ENCODE measurements at regions not wholly inside any gene's neighbourhood (a gene's known extent, or its start where the extent isn't known, plus 50 kb on each side); places are given as distances from the start of the nearest gene placed in this dataset.

DNA sequence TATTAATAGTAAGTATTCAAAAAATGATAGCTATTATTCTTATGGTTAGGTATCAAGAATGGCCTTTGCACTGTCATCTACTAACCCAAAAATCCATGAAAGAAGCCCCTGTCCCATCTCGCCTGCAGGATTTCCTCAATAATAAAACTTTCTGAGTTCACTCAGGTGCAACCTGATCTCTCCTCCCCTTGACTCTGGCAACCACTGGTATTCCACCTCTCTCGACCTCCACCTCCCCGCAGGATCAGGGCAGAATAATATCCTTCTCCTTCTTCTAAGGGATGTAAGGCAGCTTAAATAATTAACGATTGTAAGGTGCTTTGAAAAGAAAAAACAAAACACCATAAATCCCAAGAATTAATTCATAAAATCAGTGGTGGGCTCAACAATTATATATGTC lies 359.3 kb downstream of the PLPP3 start:
- TF ChIP-seq CEBPB (IDR thresholded peaks at IDR 0.05): no peak
- TF ChIP-seq EGR1 (IDR thresholded peaks at IDR 0.05): no peak
- TF ChIP-seq TCF12 (IDR thresholded peaks at IDR 0.05; ENCODE audit: low read depth): no peak
- TF ChIP-seq ZBTB7A (IDR thresholded peaks at IDR 0.05; ENCODE audit: low read depth): no peak
- TF ChIP-seq TEAD4 (IDR thresholded peaks at IDR 0.05): no peak
- TF ChIP-seq TAF1 (IDR thresholded peaks at IDR 0.05; ENCODE audit: low read depth): no peak

GRCh38 chr1:56218023-56218422 lies 361.3 kb downstream of the PLPP3 start:
- TF ChIP-seq EP300 (IDR thresholded peaks at IDR 0.05; ENCODE audit: borderline replicate concordance) (no peak), RAD21 (IDR thresholded peaks at IDR 0.05; ENCODE audit: low read depth) (no peak), TEAD4 (IDR thresholded peaks at IDR 0.05) (no peak), TCF12 (IDR thresholded peaks at IDR 0.05; ENCODE audit: low read depth) (no peak)

- no peak for TF ChIP-seq REST (IDR thresholded peaks at IDR 0.05; ENCODE audit: low read depth)
- TF ChIP-seq MAX (IDR thresholded peaks at IDR 0.05): no peak
- TF ChIP-seq FOXM1 (IDR thresholded peaks at IDR 0.05; ENCODE audit: borderline replicate concordance, low read depth): no peak
- no peak for TF ChIP-seq TEAD4 (IDR thresholded peaks at IDR 0.05)
- no peak for TF ChIP-seq CEBPB (IDR thresholded peaks at IDR 0.05)
- TF ChIP-seq TAF1 (IDR thresholded peaks at IDR 0.05; ENCODE audit: low read depth): no peak
These were observed 363.1 kb downstream of the PLPP3 start for GRCh38 chr1:56216218-56216617.

DNA sequence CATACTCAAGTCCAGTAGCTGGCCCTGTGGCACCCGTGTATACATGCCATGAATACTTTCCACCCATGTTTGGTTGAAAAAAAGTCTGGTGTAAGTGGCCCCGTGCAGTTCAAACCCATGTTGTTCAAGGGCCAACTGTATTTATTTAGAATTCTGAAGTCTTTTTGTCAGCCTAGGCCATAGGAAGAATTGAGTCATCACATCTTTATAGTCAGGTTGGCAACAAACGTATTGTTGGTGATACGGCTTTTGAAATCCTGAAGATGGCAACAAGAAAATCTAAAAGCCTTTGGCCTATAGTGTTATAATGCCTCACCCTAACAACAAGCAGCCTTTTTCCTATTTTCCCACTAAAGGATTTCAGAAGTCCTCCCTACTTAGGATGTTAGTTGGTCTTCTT lies 363.6 kb downstream of the PLPP3 start:
- TF ChIP-seq NFIC (IDR thresholded peaks at IDR 0.05) (no peak), FOXM1 (IDR thresholded peaks at IDR 0.05; ENCODE audit: borderline replicate concordance, low read depth) (no peak), TEAD4 (IDR thresholded peaks at IDR 0.05) (no peak), YY1 (IDR thresholded peaks at IDR 0.05; ENCODE audit: low read depth) (no peak), TAF1 (IDR thresholded peaks at IDR 0.05; ENCODE audit: low read depth) (no peak), MAX (IDR thresholded peaks at IDR 0.05) (no peak), EGR1 (IDR thresholded peaks at IDR 0.05) (no peak), ZBTB7A (IDR thresholded peaks at IDR 0.05; ENCODE audit: low read depth) (no peak)
- TF ChIP-seq, protein P1, sequence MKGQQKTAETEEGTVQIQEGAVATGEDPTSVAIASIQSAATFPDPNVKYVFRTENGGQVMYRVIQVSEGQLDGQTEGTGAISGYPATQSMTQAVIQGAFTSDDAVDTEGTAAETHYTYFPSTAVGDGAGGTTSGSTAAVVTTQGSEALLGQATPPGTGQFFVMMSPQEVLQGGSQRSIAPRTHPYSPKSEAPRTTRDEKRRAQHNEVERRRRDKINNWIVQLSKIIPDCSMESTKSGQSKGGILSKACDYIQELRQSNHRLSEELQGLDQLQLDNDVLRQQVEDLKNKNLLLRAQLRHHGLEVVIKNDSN (IDR thresholded peaks at IDR 0.05): no peak

GRCh38 chr1:56215086-56215485 lies 364.3 kb downstream of the PLPP3 start:
- TF ChIP-seq YY1 (IDR thresholded peaks at IDR 0.05; ENCODE audit: low read depth) (no peak), MAX (IDR thresholded peaks at IDR 0.05) (no peak), RAD21 (IDR thresholded peaks at IDR 0.05; ENCODE audit: low read depth) (no peak), CEBPB (IDR thresholded peaks at IDR 0.05) (no peak)

DNA sequence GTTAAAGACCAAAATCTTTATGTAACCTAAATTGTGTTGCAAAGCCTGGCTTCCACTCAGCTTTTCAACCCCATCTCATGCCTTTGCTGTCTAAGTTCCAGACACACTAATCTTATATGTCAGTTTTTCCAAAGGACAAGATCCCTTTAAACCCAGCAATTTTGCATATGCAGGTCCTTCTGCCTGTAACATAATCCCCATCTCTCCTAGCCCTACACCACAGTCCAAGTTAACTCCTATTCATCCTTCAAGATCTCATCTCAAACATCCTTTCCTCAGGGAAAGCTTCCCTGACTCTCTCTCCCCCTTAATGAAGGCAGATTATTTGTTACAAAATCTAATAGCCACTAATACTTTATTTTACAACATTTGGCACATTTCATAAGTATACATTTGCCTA lies 366.3 kb downstream of the PLPP3 start:
- no peak for TF ChIP-seq CREB1 (IDR thresholded peaks at IDR 0.05; ENCODE audit: low read depth)
- TF ChIP-seq RAD21 (IDR thresholded peaks at IDR 0.05; ENCODE audit: low read depth): no peak
- TF ChIP-seq, protein P1 (IDR thresholded peaks at IDR 0.05): no peak

GRCh38 chr1:56212143-56212542 lies 367.2 kb downstream of the PLPP3 start:
- no peak for TF ChIP-seq YY1 (IDR thresholded peaks at IDR 0.05; ENCODE audit: low read depth)
- no peak for TF ChIP-seq REST (IDR thresholded peaks at IDR 0.05; ENCODE audit: low read depth)
- no peak for TF ChIP-seq TAF1 (IDR thresholded peaks at IDR 0.05; ENCODE audit: low read depth)
- no peak for TF ChIP-seq EGR1 (IDR thresholded peaks at IDR 0.05)
- TF ChIP-seq NFIC (IDR thresholded peaks at IDR 0.05): no peak
- TF ChIP-seq MAX (IDR thresholded peaks at IDR 0.05): no peak
- TF ChIP-seq RAD21 (IDR thresholded peaks at IDR 0.05; ENCODE audit: low read depth): no peak
- no peak for TF ChIP-seq EP300 (IDR thresholded peaks at IDR 0.05; ENCODE audit: borderline replicate concordance)
- TF ChIP-seq FOXM1 (IDR thresholded peaks at IDR 0.05; ENCODE audit: borderline replicate concordance, low read depth): no peak
